ACC112 (cell line): ENCODE measurements at regions not wholly inside any gene's neighbourhood (a gene's known extent, or its start where the extent isn't known, plus 50 kb on each side); places are given as distances from the start of the nearest gene placed in this dataset.

Experiments
- H2AFZ ChIP-seq: fragments of 200-600 bp; sonication (generic); one replicate; pipeline ENCODE4 v1.6.0; 2017; ENCODE audit warnings: antibody characterized with exemption, low read length; ENCODE audit not compliant: unreplicated experiment
- H3K27ac ChIP-seq: fragments of 200-600 bp; sonication (generic); 2 replicates; pipeline ENCODE4 v1.5.1; 2014; ENCODE audit warnings: low read depth, mild to moderate bottlenecking, antibody characterized with exemption, low read length, moderate library complexity
- H3K27me3 ChIP-seq: fragments of 200-600 bp; sonication (generic); 2 replicates; pipeline ENCODE4 v1.6.1; 2014; ENCODE audit warnings: mild to moderate bottlenecking, antibody characterized with exemption, low read length, moderate library complexity, mixed read lengths; ENCODE audit not compliant: insufficient read depth
- H3K36me3 ChIP-seq: fragments of 200-600 bp; sonication (generic); 2 replicates; pipeline ENCODE4 v1.6.1; 2016; ENCODE audit warnings: mild to moderate bottlenecking, antibody characterized with exemption, low read length, moderate library complexity, mixed read lengths; ENCODE audit not compliant: insufficient read depth
- H3K4me1 ChIP-seq: fragments of 200-600 bp; sonication (generic); one replicate; pipeline ENCODE4 v1.6.1; 2016; ENCODE audit warnings: low read length, mixed read lengths; ENCODE audit not compliant: insufficient read depth, unreplicated experiment, control insufficient read depth
- H3K4me3 ChIP-seq: fragments of 200-600 bp; sonication (generic); 2 replicates; pipeline ENCODE4 v1.5.1; 2014; ENCODE audit warnings: mild to moderate bottlenecking, low read depth, low read length
- H3K79me2 ChIP-seq: fragments of 200-600 bp; sonication (generic); one replicate; pipeline ENCODE4 v1.6.0; 2016; ENCODE audit warnings: low read length; ENCODE audit not compliant: control insufficient read depth, unreplicated experiment, insufficient read depth

DNA sequence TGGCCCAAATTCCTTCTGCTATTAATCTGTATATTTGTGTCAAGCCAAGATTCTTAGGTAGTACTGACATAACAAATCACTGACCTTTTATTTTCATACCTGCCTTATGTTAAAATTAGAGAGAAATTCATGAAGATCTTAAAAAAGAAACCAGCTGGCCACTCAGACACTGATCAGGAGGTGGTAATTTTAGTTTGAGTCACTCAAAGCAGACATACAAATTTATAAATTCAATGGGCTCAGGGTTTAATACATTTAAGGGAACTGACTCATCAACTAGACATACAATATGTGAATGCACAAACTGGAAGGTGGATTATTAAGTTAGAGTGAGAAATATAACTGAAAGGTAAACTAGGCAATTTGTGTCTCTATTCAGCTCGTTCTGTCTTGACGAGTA is 711.9 kb upstream of the EYS start:
- Histone ChIP-seq H3K79me2 (no peaks in the 10 kb centered on the region), H3K36me3 (no peaks in the 10 kb centered on the region), H3K4me1 (no peaks in the 10 kb centered on the region), H3K27ac (no peak overlapping the region), H3K27me3 (no peaks in the 10 kb centered on the region), H3K4me3 (no peak overlapping the region), H2AFZ (no peak overlapping the region)

DNA sequence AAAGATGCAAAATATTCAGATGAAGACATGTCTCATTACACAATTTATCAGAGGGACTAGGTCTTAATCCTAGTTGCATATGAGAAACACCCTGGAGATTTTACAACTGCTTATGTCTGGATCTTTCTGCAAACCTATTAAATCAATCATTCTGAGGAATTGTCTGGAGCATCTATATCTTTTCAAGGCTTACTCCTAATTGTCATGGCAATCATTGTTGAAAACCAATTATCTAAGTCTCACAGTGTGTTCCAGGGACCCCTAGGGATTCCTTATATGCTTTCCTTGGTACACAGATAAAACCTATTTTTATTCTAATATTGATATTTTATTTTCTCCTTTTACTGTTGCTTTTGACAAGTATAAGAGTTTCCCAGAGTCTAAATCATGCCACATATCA is 696.9 kb upstream of the EYS start:
- H3K79me2 ChIP-seq, result no peaks in the 10 kb centered on the region
- H3K36me3 ChIP-seq, result no peaks in the 10 kb centered on the region
- H2AFZ ChIP-seq, result no peak overlapping the region
- H3K27ac ChIP-seq, result no peak overlapping the region
- no peaks in the 10 kb centered on the region for H3K4me1 ChIP-seq
- no peak overlapping the region for H3K4me3 ChIP-seq
- no peaks in the 10 kb centered on the region for H3K27me3 ChIP-seq

GRCh38 chr6:66402873-66403272 is 695.8 kb upstream of the EYS start:
- no peaks in the 10 kb centered on the region for H3K27me3 ChIP-seq
- no peaks in the 10 kb centered on the region for H3K36me3 ChIP-seq
- no peaks in the 10 kb centered on the region for H3K4me1 ChIP-seq
- H3K4me3 ChIP-seq, result no peak overlapping the region
- no peaks in the 10 kb centered on the region for H3K79me2 ChIP-seq
- H3K27ac ChIP-seq, result no peak overlapping the region
- no peak overlapping the region for H2AFZ ChIP-seq

GRCh38 chr6:66396549-66396948 is 689.5 kb upstream of the EYS start:
- H3K79me2 ChIP-seq, result no peaks in the 10 kb centered on the region
- H3K4me1 ChIP-seq, result no peaks in the 10 kb centered on the region
- H3K36me3 ChIP-seq, result no peaks in the 10 kb centered on the region
- no peak overlapping the region for H2AFZ ChIP-seq
- H3K4me3 ChIP-seq, result no peak overlapping the region
- H3K27ac ChIP-seq, result no peak overlapping the region
- no peaks in the 10 kb centered on the region for H3K27me3 ChIP-seq

- H3K4me1 ChIP-seq, result no peaks in the 10 kb centered on the region
- H3K27ac ChIP-seq, result no peak overlapping the region
- H3K79me2 ChIP-seq, result no peaks in the 10 kb centered on the region
- H3K4me3 ChIP-seq, result no peak overlapping the region
- no peak overlapping the region for H2AFZ ChIP-seq
- no peaks in the 10 kb centered on the region for H3K36me3 ChIP-seq
- H3K27me3 ChIP-seq, result no peaks in the 10 kb centered on the region
Observed at GRCh38 chr6:66396145-66396544, 689.1 kb upstream of the EYS start.

- H3K27ac ChIP-seq, result no peak overlapping the region
Observed at GRCh38 chr6:66390393-66390792, 683.4 kb upstream of the EYS start.

GRCh38 chr6:66376001-66376400 is 669.0 kb upstream of the EYS start:
- Histone ChIP-seq H3K27me3 (no peaks in the 10 kb centered on the region), H3K4me3 (no peak overlapping the region), H3K79me2 (no peaks in the 10 kb centered on the region), H3K27ac (no peak overlapping the region), H3K36me3 (no peaks in the 10 kb centered on the region), H3K4me1 (no peaks in the 10 kb centered on the region), H2AFZ (no peak overlapping the region)

More at GRCh38 chr6:66390393-66390792, 683.4 kb upstream of the EYS start:
- Histone ChIP-seq H2AFZ (no peak overlapping the region), H3K36me3 (no peaks in the 10 kb centered on the region), H3K79me2 (no peaks in the 10 kb centered on the region), H3K4me3 (no peak overlapping the region), H3K4me1 (no peaks in the 10 kb centered on the region), H3K27me3 (no peaks in the 10 kb centered on the region)

GRCh38 chr6:66369407-66369806 is 662.4 kb upstream of the EYS start:
- H3K27me3 ChIP-seq, result no peaks in the 10 kb centered on the region
- no peaks in the 10 kb centered on the region for H3K36me3 ChIP-seq
- H3K79me2 ChIP-seq, result no peaks in the 10 kb centered on the region
- H3K27ac ChIP-seq, result no peak overlapping the region
- H3K4me3 ChIP-seq, result no peak overlapping the region
- H2AFZ ChIP-seq, result no peak overlapping the region
- H3K4me1 ChIP-seq, result no peaks in the 10 kb centered on the region

DNA sequence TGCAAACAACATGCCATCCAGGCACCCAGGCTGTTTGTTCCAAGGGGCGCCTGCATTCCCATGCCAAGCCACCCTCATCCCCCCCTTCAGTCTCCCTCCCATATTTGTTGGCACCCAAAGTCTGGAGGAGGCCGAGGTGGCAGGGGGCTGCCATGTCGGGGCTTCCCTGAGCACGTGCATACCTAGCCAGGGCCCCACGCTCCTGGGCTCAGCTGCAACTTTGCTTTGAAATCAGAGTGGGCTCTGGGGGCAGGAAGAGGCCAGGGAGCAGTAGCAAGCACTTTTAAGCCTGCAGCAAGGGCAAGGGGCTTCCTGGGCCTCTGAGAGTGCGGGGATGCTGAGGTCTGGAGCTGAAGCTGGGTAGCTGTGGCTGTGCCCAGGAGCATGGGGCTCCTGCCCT is 655.9 kb upstream of the EYS start:
- Histone ChIP-seq H3K79me2 (no peaks in the 10 kb centered on the region), H2AFZ (no peak overlapping the region), H3K4me1 (no peaks in the 10 kb centered on the region), H3K36me3 (no peaks in the 10 kb centered on the region), H3K27me3 (no peaks in the 10 kb centered on the region), H3K4me3 (no peak overlapping the region), H3K27ac (no peak overlapping the region)

GRCh38 chr6:66361886-66362285 is 654.9 kb upstream of the EYS start:
- no peak overlapping the region for H2AFZ ChIP-seq
- no peaks in the 10 kb centered on the region for H3K4me1 ChIP-seq
- no peak overlapping the region for H3K27ac ChIP-seq
- H3K4me3 ChIP-seq, result no peak overlapping the region
- no peaks in the 10 kb centered on the region for H3K27me3 ChIP-seq
- H3K79me2 ChIP-seq, result no peaks in the 10 kb centered on the region
- H3K36me3 ChIP-seq, result no peaks in the 10 kb centered on the region

DNA sequence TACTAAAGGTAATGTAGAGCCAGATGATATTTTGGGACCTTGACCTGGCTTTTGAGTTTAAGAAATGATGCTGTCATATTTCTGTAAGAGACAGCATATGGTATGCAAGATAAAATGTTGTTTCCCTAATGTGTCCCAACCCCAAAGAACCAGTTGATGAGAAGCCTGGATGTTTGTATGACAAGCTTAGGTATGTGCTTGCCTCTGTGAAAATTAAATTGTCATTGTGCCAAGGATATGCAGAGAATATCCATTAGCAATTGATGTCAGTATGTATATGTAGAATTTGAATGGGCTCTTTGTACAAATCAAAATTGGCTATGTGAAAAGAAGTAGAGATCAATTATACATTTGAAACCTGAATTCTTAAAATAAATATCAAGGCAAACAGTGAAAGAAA is 650.8 kb upstream of the EYS start:
- no peak overlapping the region for H3K4me3 ChIP-seq
- no peaks in the 10 kb centered on the region for H3K36me3 ChIP-seq
- no peaks in the 10 kb centered on the region for H3K4me1 ChIP-seq
- no peak overlapping the region for H3K27ac ChIP-seq
- no peak overlapping the region for H2AFZ ChIP-seq
- no peaks in the 10 kb centered on the region for H3K27me3 ChIP-seq
- no peaks in the 10 kb centered on the region for H3K79me2 ChIP-seq

DNA sequence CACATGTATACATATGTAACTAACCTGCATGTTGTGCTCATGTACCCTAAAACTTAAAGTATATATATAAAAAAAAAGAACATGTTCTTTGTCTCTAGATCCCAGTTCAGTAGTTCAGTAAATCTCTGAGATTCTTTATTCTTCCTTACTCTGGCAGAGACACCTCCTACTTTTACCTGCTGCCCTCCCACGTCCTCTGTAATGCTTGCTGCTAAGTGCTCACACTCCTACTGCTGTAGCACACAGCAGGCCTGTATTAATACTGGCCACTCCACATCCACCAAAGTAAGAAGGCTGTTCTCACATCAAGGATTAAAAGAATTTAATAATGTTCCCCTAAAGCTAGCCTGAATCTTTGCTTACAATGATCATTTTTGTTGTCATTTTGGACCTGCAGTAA is 648.4 kb upstream of the EYS start:
- Histone ChIP-seq H2AFZ (no peak overlapping the region), H3K79me2 (no peaks in the 10 kb centered on the region), H3K36me3 (no peaks in the 10 kb centered on the region), H3K4me3 (no peak overlapping the region), H3K4me1 (no peaks in the 10 kb centered on the region), H3K27me3 (no peaks in the 10 kb centered on the region), H3K27ac (no peak overlapping the region)
